GM23338 (cell line): ENCODE measurements at regions not wholly inside any gene's neighbourhood (a gene's known extent, or its start where the extent isn't known, plus 50 kb on each side); places are given as distances from the start of the nearest gene placed in this dataset.

ENCODE experiments used
- CREB1 ChIP-seq: fragments of 250-450 bp; sonication (Bioruptor Pico); IDR thresholded peaks from 2 replicates; pipeline ENCODE4 v1.5.0; 2020; ENCODE audit warnings: low read depth, mild to moderate bottlenecking, moderate library complexity
- EZH2phosphoT487 ChIP-seq: fragments of 200-600 bp; sonication (generic); IDR thresholded peaks from one replicate; pipeline ENCODE4 v1.8.1; 2018; ENCODE audit warnings: antibody characterized with exemption; ENCODE audit not compliant: unreplicated experiment
- POLR2AphosphoS5 ChIP-seq: IDR thresholded peaks from 2 replicates; pipeline ENCODE4 v1.6.1; 2016; ENCODE audit warnings: antibody characterized with exemption, low read depth
- STAT1 ChIP-seq: IDR thresholded peaks from one replicate; pipeline ENCODE4 v1.6.1; 2016; ENCODE audit warnings: antibody characterized with exemption; ENCODE audit not compliant: unreplicated experiment
- TF ChIP-seq, protein P1 (sequence below), 2 experiments: fragments of 200-600 bp in 1 of 2; sonication (generic) in 1 of 2; conservative IDR thresholded peaks; 2 replicates each; pipeline versions ENCODE4 v1.5.1 to v1.6.1; 2016 to 2017; ENCODE audit warnings: antibody characterized with exemption in 2 of 2, low read depth in 2 of 2, mild to moderate bottlenecking in 2 of 2, moderate library complexity in 1 of 2
- TF ChIP-seq, protein P2 (sequence below): IDR thresholded peaks from 2 replicates; pipeline ENCODE4 v1.6.1; 2016; ENCODE audit warnings: antibody characterized with exemption
- TF ChIP-seq, protein P3 (sequence below): IDR thresholded peaks from one replicate; pipeline ENCODE4 v1.6.1; 2018; ENCODE audit warnings: antibody characterized with exemption; ENCODE audit not compliant: unreplicated experiment

DNA sequence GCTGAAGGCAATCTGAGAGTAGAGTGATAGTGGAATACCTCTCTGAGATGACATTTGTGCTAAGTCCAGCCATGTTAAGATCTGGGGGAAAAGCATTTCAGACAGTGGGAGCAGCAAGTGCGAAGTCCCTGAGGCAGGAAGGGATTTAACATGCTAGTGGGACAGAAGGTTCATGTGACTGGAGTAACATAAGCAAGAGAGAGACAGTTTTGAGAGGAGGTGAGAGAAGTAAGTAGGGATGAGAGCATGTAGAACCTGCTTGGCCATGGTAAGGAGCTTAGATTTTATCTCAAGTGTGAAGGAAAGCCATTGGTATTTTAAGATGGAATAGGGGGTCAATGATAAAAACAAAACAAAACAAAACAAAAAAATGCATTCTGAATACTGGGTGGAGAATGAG, 358.6 kb upstream of the KCNH8 start:
- TF ChIP-seq EZH2phosphoT487, result no peak
- TF ChIP-seq, protein P1, sequence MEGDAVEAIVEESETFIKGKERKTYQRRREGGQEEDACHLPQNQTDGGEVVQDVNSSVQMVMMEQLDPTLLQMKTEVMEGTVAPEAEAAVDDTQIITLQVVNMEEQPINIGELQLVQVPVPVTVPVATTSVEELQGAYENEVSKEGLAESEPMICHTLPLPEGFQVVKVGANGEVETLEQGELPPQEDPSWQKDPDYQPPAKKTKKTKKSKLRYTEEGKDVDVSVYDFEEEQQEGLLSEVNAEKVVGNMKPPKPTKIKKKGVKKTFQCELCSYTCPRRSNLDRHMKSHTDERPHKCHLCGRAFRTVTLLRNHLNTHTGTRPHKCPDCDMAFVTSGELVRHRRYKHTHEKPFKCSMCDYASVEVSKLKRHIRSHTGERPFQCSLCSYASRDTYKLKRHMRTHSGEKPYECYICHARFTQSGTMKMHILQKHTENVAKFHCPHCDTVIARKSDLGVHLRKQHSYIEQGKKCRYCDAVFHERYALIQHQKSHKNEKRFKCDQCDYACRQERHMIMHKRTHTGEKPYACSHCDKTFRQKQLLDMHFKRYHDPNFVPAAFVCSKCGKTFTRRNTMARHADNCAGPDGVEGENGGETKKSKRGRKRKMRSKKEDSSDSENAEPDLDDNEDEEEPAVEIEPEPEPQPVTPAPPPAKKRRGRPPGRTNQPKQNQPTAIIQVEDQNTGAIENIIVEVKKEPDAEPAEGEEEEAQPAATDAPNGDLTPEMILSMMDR (conservative IDR thresholded peaks at IDR 0.05; ENCODE audit: low read depth in 2 of 2), result no peak
- TF ChIP-seq POLR2AphosphoS5, result no peak
- TF ChIP-seq CREB1 (CRISPR knock-in tag), result no peak
- TF ChIP-seq, protein P2, sequence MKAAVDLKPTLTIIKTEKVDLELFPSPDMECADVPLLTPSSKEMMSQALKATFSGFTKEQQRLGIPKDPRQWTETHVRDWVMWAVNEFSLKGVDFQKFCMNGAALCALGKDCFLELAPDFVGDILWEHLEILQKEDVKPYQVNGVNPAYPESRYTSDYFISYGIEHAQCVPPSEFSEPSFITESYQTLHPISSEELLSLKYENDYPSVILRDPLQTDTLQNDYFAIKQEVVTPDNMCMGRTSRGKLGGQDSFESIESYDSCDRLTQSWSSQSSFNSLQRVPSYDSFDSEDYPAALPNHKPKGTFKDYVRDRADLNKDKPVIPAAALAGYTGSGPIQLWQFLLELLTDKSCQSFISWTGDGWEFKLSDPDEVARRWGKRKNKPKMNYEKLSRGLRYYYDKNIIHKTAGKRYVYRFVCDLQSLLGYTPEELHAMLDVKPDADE, result no peak
- TF ChIP-seq, protein P3, sequence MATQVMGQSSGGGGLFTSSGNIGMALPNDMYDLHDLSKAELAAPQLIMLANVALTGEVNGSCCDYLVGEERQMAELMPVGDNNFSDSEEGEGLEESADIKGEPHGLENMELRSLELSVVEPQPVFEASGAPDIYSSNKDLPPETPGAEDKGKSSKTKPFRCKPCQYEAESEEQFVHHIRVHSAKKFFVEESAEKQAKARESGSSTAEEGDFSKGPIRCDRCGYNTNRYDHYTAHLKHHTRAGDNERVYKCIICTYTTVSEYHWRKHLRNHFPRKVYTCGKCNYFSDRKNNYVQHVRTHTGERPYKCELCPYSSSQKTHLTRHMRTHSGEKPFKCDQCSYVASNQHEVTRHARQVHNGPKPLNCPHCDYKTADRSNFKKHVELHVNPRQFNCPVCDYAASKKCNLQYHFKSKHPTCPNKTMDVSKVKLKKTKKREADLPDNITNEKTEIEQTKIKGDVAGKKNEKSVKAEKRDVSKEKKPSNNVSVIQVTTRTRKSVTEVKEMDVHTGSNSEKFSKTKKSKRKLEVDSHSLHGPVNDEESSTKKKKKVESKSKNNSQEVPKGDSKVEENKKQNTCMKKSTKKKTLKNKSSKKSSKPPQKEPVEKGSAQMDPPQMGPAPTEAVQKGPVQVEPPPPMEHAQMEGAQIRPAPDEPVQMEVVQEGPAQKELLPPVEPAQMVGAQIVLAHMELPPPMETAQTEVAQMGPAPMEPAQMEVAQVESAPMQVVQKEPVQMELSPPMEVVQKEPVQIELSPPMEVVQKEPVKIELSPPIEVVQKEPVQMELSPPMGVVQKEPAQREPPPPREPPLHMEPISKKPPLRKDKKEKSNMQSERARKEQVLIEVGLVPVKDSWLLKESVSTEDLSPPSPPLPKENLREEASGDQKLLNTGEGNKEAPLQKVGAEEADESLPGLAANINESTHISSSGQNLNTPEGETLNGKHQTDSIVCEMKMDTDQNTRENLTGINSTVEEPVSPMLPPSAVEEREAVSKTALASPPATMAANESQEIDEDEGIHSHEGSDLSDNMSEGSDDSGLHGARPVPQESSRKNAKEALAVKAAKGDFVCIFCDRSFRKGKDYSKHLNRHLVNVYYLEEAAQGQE, result no peak
- TF ChIP-seq STAT1, result no peak
